Suprapubic skin (tissue), 4 donors: ENCODE measurements at regions not wholly inside any gene's neighbourhood (a gene's known extent, or its start where the extent isn't known, plus 50 kb on each side); places are given as distances from the start of the nearest gene placed in this dataset.

Experiments used
- DNase-seq, 2 donors: peaks; one replicate each; pipeline ENCODE4 v3.0.0-alpha.2; 2019; ENCODE audit warnings: low spot score in 2 of 2
- H3K27ac ChIP-seq: fragments of 200-600 bp; sonication (generic); one replicate; pipeline ENCODE4 v1.5.1; 2019
- H3K27me3 ChIP-seq: fragments of 200-600 bp; sonication (generic); one replicate; pipeline ENCODE4 v1.5.1; 2019
- H3K36me3 ChIP-seq: fragments of 200-600 bp; sonication (generic); one replicate; pipeline ENCODE4 v1.5.1; 2019
- H3K4me1 ChIP-seq: fragments of 200-600 bp; sonication (generic); one replicate; pipeline ENCODE4 v1.5.1; 2019
- H3K4me3 ChIP-seq: fragments of 200-600 bp; sonication (generic); one replicate; pipeline ENCODE4 v1.5.1; 2019; ENCODE audit warnings: mild to moderate bottlenecking
- H3K9me3 ChIP-seq: fragments of 200-600 bp; sonication (generic); one replicate; pipeline ENCODE4 v1.5.1; 2019
- CTCF ChIP-seq, 2 donors: fragments of 200-600 bp in 1 of 2; fragments of 450-650 bp in 1 of 2; sonication (generic) in 1 of 2; IDR thresholded peaks; one replicate each; pipeline ENCODE4 v1.5.1; 2016 to 2019; ENCODE audit warnings: antibody characterized with exemption in 2 of 2, mild to moderate bottlenecking in 1 of 2, moderate library complexity in 1 of 2
- EP300 ChIP-seq: sonication (generic); formaldehyde crosslinking; IDR thresholded peaks from one replicate; pipeline ENCODE4 v1.6.1; 2017; ENCODE audit warnings: antibody characterized with exemption
- POLR2A ChIP-seq, 2 donors: fragments of 450-650 bp; IDR thresholded peaks; one replicate each; pipeline ENCODE4 v1.6.1; 2017; ENCODE audit warnings: antibody characterized with exemption in 2 of 2, mild to moderate bottlenecking in 2 of 2, moderate library complexity in 2 of 2
- POLR2AphosphoS5 ChIP-seq, 3 donors: sonication (generic); formaldehyde crosslinking; IDR thresholded peaks; one replicate each; pipeline ENCODE4 v1.6.1; 2017; ENCODE audit warnings: antibody characterized with exemption in 3 of 3
- WGBS: methylation state at CpG from one replicate; pipeline ENCODE4 v1.1.5; 2018; 5-methylcytosine and 5-hydroxymethylcytosine counted together

- WGBS: 82% methylated on average over 1 of the region's 1 CpG
- no peak for DNase-seq
Measured at GRCh38 chr6:94027374-94027773, 608.0 kb upstream of the EPHA7 start.

DNA sequence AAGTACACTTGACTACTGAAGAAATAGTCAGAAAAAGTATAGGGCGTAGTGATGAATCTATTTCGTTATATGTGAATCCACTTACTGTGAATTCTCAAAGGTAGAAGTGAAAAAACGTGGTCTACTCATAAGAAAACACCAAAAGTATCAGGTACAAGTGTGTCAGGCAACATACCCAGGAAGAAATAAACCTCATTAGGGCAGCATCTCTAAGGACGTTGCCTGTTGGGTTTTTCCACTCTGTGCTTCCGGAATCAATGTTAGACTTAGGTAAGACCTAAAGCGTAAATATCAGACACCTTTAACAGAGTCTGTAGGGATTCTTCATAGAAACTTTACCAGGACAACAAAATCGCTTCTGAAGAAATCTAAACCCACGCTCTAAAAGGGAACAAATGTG lies 607.2 kb upstream of the EPHA7 start:
- no peak for DNase-seq
- WGBS: 81% methylated on average over 8 of the region's 8 CpGs
- no peaks in the 10 kb centered on the region for H3K36me3 ChIP-seq

More at GRCh38 chr6:94027374-94027773, 608.0 kb upstream of the EPHA7 start:
- no peaks in the 10 kb centered on the region for H3K36me3 ChIP-seq
- no peaks in the 10 kb centered on the region for H3K4me1 ChIP-seq
- H3K27me3 ChIP-seq: no peaks in the 10 kb centered on the region
- TF ChIP-seq POLR2AphosphoS5 (IDR thresholded peaks at IDR 0.05) (no peak), POLR2A (IDR thresholded peaks at IDR 0.05) (no peak), EP300 (no peak), CTCF (IDR thresholded peaks at IDR 0.05) (no peak)
- no peaks in the 10 kb centered on the region for H3K9me3 ChIP-seq
- H3K27ac ChIP-seq: no peak overlapping the region
- no peak overlapping the region for H3K4me3 ChIP-seq

DNA sequence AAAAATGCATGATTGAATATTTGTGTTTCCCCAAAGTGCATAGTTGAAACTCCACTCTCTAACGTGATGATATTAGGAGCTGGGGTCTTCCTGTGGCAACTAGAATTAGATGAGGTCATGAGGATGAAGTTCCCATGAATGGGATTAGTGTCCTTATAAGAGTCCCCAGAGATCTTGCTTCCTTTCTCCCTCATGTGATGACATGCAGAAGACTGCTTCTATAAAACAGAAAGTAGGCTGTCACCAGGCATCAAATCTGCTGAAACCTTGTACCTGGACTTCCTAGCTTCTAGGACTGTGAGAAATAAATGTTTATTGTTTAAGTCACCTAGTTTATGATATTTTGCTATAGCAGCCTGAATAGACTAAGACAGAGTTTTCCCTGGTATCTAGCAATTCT lies 586.5 kb upstream of the EPHA7 start:
- Histone ChIP-seq H3K27me3 (no peaks in the 10 kb centered on the region), H3K4me1 (no peaks in the 10 kb centered on the region), H3K27ac (no peak overlapping the region), H3K4me3 (no peak overlapping the region), H3K36me3 (no peaks in the 10 kb centered on the region), H3K9me3 (no peaks in the 10 kb centered on the region)
- TF ChIP-seq CTCF (IDR thresholded peaks at IDR 0.05) (no peak), POLR2AphosphoS5 (IDR thresholded peaks at IDR 0.05) (no peak), POLR2A (IDR thresholded peaks at IDR 0.05) (no peak), EP300 (no peak)
- 32% methylated on average over 1 of the region's 1 CpG for WGBS
- no peak for DNase-seq

More for the DNA sequence above, 607.2 kb upstream of the EPHA7 start:
- Histone ChIP-seq H3K9me3 (no peaks in the 10 kb centered on the region), H3K4me1 (no peaks in the 10 kb centered on the region), H3K4me3 (no peak overlapping the region), H3K27ac (no peak overlapping the region), H3K27me3 (no peaks in the 10 kb centered on the region)
- TF ChIP-seq CTCF (IDR thresholded peaks at IDR 0.05): no peak
- TF ChIP-seq POLR2A (IDR thresholded peaks at IDR 0.05): no peak
- TF ChIP-seq EP300: no peak
- TF ChIP-seq POLR2AphosphoS5 (IDR thresholded peaks at IDR 0.05): no peak

- Histone ChIP-seq H3K4me1 (no peaks in the 10 kb centered on the region), H3K27ac (no peak overlapping the region), H3K36me3 (no peaks in the 10 kb centered on the region), H3K9me3 (no peaks in the 10 kb centered on the region), H3K27me3 (no peaks in the 10 kb centered on the region), H3K4me3 (no peak overlapping the region)
- no peak for TF ChIP-seq EP300
- TF ChIP-seq POLR2AphosphoS5 (IDR thresholded peaks at IDR 0.05): no peak
- no peak for TF ChIP-seq CTCF (IDR thresholded peaks at IDR 0.05)
- TF ChIP-seq POLR2A (IDR thresholded peaks at IDR 0.05): no peak
- DNase-seq: no peak
- WGBS: 26% methylated on average over 1 of the region's 1 CpG
Measured at GRCh38 chr6:93992976-93993375, 573.6 kb upstream of the EPHA7 start.

- H3K4me3 ChIP-seq: no peak overlapping the region
- H3K27ac ChIP-seq: no peak overlapping the region
- TF ChIP-seq EP300 (no peak), POLR2A (IDR thresholded peaks at IDR 0.05) (no peak), CTCF (IDR thresholded peaks at IDR 0.05) (no peak), POLR2AphosphoS5 (IDR thresholded peaks at IDR 0.05) (no peak)
- no peak for DNase-seq
- H3K27me3 ChIP-seq: no peaks in the 10 kb centered on the region
- no peaks in the 10 kb centered on the region for H3K36me3 ChIP-seq
- H3K9me3 ChIP-seq: no peaks in the 10 kb centered on the region
- WGBS: 90% methylated on average over 2 of the region's 2 CpGs
- no peaks in the 10 kb centered on the region for H3K4me1 ChIP-seq
Measured at GRCh38 chr6:93989630-93990029, 570.3 kb upstream of the EPHA7 start.
